K562 (cell line): ENCODE measurements at regions not wholly inside any gene's neighbourhood (a gene's known extent, or its start where the extent isn't known, plus 50 kb on each side); places are given as distances from the start of the nearest gene placed in this dataset.

Experiments used
- ATAC-seq: fragments of 200-7000 bp; cut with Tn5 transposase; 3 replicates; pipeline ENCODE4 v1.9.1; 2020; ENCODE audit warnings: moderate library complexity
- BruUV-seq: library from RNA; stranded (reverse); fragments of 400-500 nt; replicated peaks from 2 replicates; lab custom pipeline; 2021; lab: Mats Ljungman, UMichigan
- CTCF ChIA-PET: fragments of 300-600 bp; formaldehyde crosslinking; extraction: SDS; loops from one replicate; lab custom pipeline; 2021; ENCODE audit warnings: low intra/inter-chr PET ratio; lab: Yijun Ruan, JAX
- POLR2A ChIA-PET: fragments of 300-600, 350-650 bp; sonication (Branson Sonifier 250); formaldehyde crosslinking; extraction: SDS; loops from one replicate; lab custom pipeline; 2021; ENCODE audit warnings: antibody characterized with exemption, inconsistent platforms; lab: Yijun Ruan, JAX
- DNase-seq, 4 experiments: peaks; one replicate each; pipeline versions ENCODE4 v3.0.0 to v3.0.0-alpha.2; 2011 to 2018; ENCODE audit warnings: low spot score in 3 of 4, mixed read lengths in 3 of 4; ENCODE audit errors: extremely low read depth in 1 of 4
- FAIRE-seq: peaks from 2 replicates; lab custom pipeline; 2011; peaks lifted over from hg19 to GRCh38; lab: Jason Lieb, UNC
- H2AFZ ChIP-seq: 2 replicates; pipeline ENCODE4 v1.6.0; 2011; ENCODE audit warnings: low read depth, low read length, control low read depth, inconsistent platforms
- H3K27ac ChIP-seq: fragments of 200-600 bp; 3 replicates; pipeline ENCODE4 v1.8.0; 2011; ENCODE audit warnings: low read depth, mild to moderate bottlenecking, control low read depth, inconsistent platforms, low read length, moderate library complexity, mixed read lengths; ENCODE audit errors: extremely low read depth
- H3K27me3 ChIP-seq, 2 experiments: fragments of 300-600 bp in 1 of 2; 2 replicates in 1 of 2; 3 replicates in 1 of 2; pipeline versions ENCODE4 v1.6.0 to v1.8.0; 2011; ENCODE audit warnings: inconsistent platforms in 2 of 2, low read length in 2 of 2, mild to moderate bottlenecking in 1 of 2, mixed read lengths in 1 of 2, moderate library complexity in 1 of 2; ENCODE audit not compliant: control insufficient read depth in 2 of 2, insufficient read depth in 2 of 2
- H3K36me3 ChIP-seq: fragments of 300-600 bp; 3 replicates; pipeline ENCODE4 v1.8.0; 2011; ENCODE audit warnings: mild to moderate bottlenecking, low read length, inconsistent platforms; ENCODE audit not compliant: control insufficient read depth, insufficient read depth
- H3K4me1 ChIP-seq, 2 experiments: fragments of 200-600 bp in 1 of 2; replicated peaks in 1 of 2; 2 replicates in 1 of 2; 3 replicates in 1 of 2; pipeline versions ENCODE4 v1.5.1 to v1.8.0; 2011; ENCODE audit warnings: inconsistent platforms in 2 of 2, low read length in 2 of 2, mild to moderate bottlenecking in 1 of 2, mixed read lengths in 1 of 2, moderate library complexity in 1 of 2; ENCODE audit not compliant: control insufficient read depth in 2 of 2, insufficient read depth in 2 of 2
- H3K4me2 ChIP-seq: 2 replicates; pipeline ENCODE4 v1.6.1; 2011; ENCODE audit warnings: low read length, control low read depth, inconsistent platforms, mixed read lengths; ENCODE audit not compliant: insufficient read depth
- H3K4me3 ChIP-seq: fragments of 200-600 bp; sonication (generic), shearing (Covaris generic); 2 replicates; pipeline ENCODE4 v1.5.1; 2016; ENCODE audit warnings: control low read depth, inconsistent platforms
- H3K79me2 ChIP-seq: fragments of 200-600 bp; 3 replicates; pipeline ENCODE4 v1.8.0; 2011; ENCODE audit warnings: low read length, inconsistent platforms; ENCODE audit not compliant: control insufficient read depth, insufficient read depth
- H3K9ac ChIP-seq, 2 experiments: 2 replicates each; pipeline versions ENCODE4 v1.6.0 to v1.6.1; 2011; ENCODE audit warnings: low read depth in 2 of 2, low read length in 2 of 2, control low read depth in 1 of 2, inconsistent platforms in 1 of 2, mild to moderate bottlenecking in 1 of 2, mixed read lengths in 1 of 2; ENCODE audit not compliant: insufficient read depth in 1 of 2
- H3K9me1 ChIP-seq: one replicate; pipeline ENCODE4 v1.6.0; 2011; ENCODE audit warnings: inconsistent platforms, mild to moderate bottlenecking, low read length, moderate library complexity; ENCODE audit not compliant: control insufficient read depth, insufficient read depth
- H3K9me3 ChIP-seq: replicated peaks from 2 replicates; pipeline ENCODE4 v1.5.1; 2011; ENCODE audit warnings: low read depth, low read length, inconsistent platforms; ENCODE audit not compliant: control insufficient read depth, insufficient read depth
- H4K20me1 ChIP-seq: replicated peaks from 2 replicates; pipeline ENCODE4 v1.6.1; 2011; ENCODE audit warnings: low read length, inconsistent platforms, mixed read lengths; ENCODE audit not compliant: control insufficient read depth, insufficient read depth
- ARID1B ChIP-seq: fragments of 450-650 bp; IDR thresholded peaks from 2 replicates; pipeline ENCODE4 v1.6.1; 2016; ENCODE audit warnings: antibody characterized with exemption, mild to moderate bottlenecking, inconsistent platforms
- CTCF ChIP-seq, 3 experiments: IDR thresholded peaks in 2 of 3; conservative IDR thresholded peaks in 1 of 3; 2 replicates each; pipeline ENCODE4 v1.5.1; 2011 to 2012; ENCODE audit warnings: low read length in 3 of 3, mild to moderate bottlenecking in 3 of 3, control low read depth in 2 of 3, improper control_type of control experiment in 1 of 3, inconsistent platforms in 1 of 3, low read depth in 1 of 3, mixed read lengths in 1 of 3, moderate library complexity in 1 of 3; ENCODE audit not compliant: insufficient read depth in 2 of 3
- DIDO1 ChIP-seq: fragments of 450-650 bp; IDR thresholded peaks from 2 replicates; pipeline ENCODE4 v1.6.1; 2016; ENCODE audit warnings: low read depth, missing biosample characterization, missing genetic modification characterization
- DPF2 ChIP-seq: fragments of 450-650 bp; IDR thresholded peaks from 2 replicates; pipeline ENCODE4 v1.6.1; 2016
- ERF ChIP-seq: fragments of 450-650 bp; formaldehyde crosslinking; IDR thresholded peaks from 2 replicates; pipeline ENCODE4 v1.4.0; 2020; ENCODE audit warnings: mild to moderate bottlenecking, mixed read lengths
- ESRRB ChIP-seq: fragments of 250-450 bp; sonication (Bioruptor Pico); IDR thresholded peaks from 2 replicates; pipeline ENCODE4 v1.5.0; 2020; ENCODE audit warnings: mild to moderate bottlenecking, moderate library complexity, borderline replicate concordance
- EZH2 ChIP-seq: IDR thresholded peaks from 2 replicates; pipeline ENCODE4 v1.6.1; 2012; ENCODE audit warnings: low read depth, mild to moderate bottlenecking, inconsistent platforms, low read length, borderline replicate concordance
- FOXA1 ChIP-seq: fragments of 450-650 bp; IDR thresholded peaks from 2 replicates; pipeline ENCODE4 v1.6.1; 2016; ENCODE audit warnings: mild to moderate bottlenecking, borderline replicate concordance
- FOXK1 ChIP-seq: sonication (generic); formaldehyde crosslinking; IDR thresholded peaks from 2 replicates; pipeline ENCODE4 v1.8.0; 2022; ENCODE audit warnings: missing genetic modification reagents, mild to moderate bottlenecking, borderline replicate concordance
- HES1 ChIP-seq: fragments of 450-650 bp; IDR thresholded peaks from 2 replicates; pipeline ENCODE4 v1.6.1; 2016; ENCODE audit warnings: low read depth, mild to moderate bottlenecking, moderate library complexity
- KLF13 ChIP-seq: fragments of 450-650 bp; IDR thresholded peaks from 2 replicates; pipeline ENCODE4 v1.6.1; 2016; ENCODE audit warnings: missing genetic modification characterization, low read depth, mild to moderate bottlenecking, missing compliant biosample characterization, moderate library complexity, borderline replicate concordance
- MEF2A ChIP-seq: IDR thresholded peaks from 2 replicates; pipeline ENCODE4 v1.6.1; 2011; ENCODE audit warnings: low read depth, mild to moderate bottlenecking, low read length, moderate library complexity; ENCODE audit not compliant: control insufficient read depth
- PTBP1 ChIP-seq: fragments of 200-400 bp; formaldehyde crosslinking; IDR thresholded peaks from 2 replicates; pipeline ENCODE4 v1.6.1; 2017; ENCODE audit warnings: low read depth, low read length
- TAF1 ChIP-seq: IDR thresholded peaks from 2 replicates; pipeline ENCODE4 v1.6.1; 2011; ENCODE audit warnings: mild to moderate bottlenecking, low read length, moderate library complexity; ENCODE audit not compliant: insufficient read depth, control insufficient read depth, severe bottlenecking; ENCODE audit errors: extremely low read depth
- ZNF175 ChIP-seq: fragments of 200-800 bp; sonication (Bioruptor generic); IDR thresholded peaks from 2 replicates; pipeline ENCODE4 v1.6.1; 2016; ENCODE audit warnings: low read depth, mild to moderate bottlenecking, missing genetic modification characterization, missing compliant biosample characterization
- ZNF232 ChIP-seq: sonication (generic); formaldehyde crosslinking; IDR thresholded peaks from 2 replicates; pipeline ENCODE4 v1.8.0; 2022; ENCODE audit warnings: mild to moderate bottlenecking, missing genetic modification reagents
- ZNF384 ChIP-seq: IDR thresholded peaks from 2 replicates; pipeline ENCODE4 v1.6.1; 2012; ENCODE audit warnings: low read depth, low read length, improper control_type of control experiment
- ZNF668 ChIP-seq: fragments of 250-450 bp; sonication (Bioruptor Pico); IDR thresholded peaks from 2 replicates; pipeline ENCODE4 v1.8.0; 2022; ENCODE audit warnings: mild to moderate bottlenecking, inconsistent platforms
- WGBS: fragments of 100-300 bp; shearing (Covaris generic); methylation state at CpG from one replicate; pipeline ENCODE4 v1.1.6; 2016; ENCODE audit warnings: low coverage, mixed read lengths; ENCODE audit not compliant: insufficient coverage; ENCODE audit errors: missing lambda C conversion rate; 5-methylcytosine and 5-hydroxymethylcytosine counted together
- in situ Hi-C: fragments of 300-500 bp; cut with MboI; formaldehyde crosslinking; loops from 4 replicates; pipeline ENCODE4 v1.15.0; 2018; ENCODE audit warnings: inconsistent platforms, mixed read lengths
- intact Hi-C: fragments of 100-400 bp; cut with micrococcal nuclease; formaldehyde crosslinking; loops from 2 replicates; pipeline ENCODE4 v1.14.2; 2022

- WGBS, result 2% methylated on average over 8 of the region's 8 CpGs
- no TSS peak for BruUV-seq
These were observed 213.5 kb downstream of the BCL11B start for GRCh38 chr14:99058542-99058941.

More at GRCh38 chr14:99058542-99058941, 213.5 kb downstream of the BCL11B start:
- in situ Hi-C loops (no loop called here), intact Hi-C loops (no loop called here)
- H3K27ac ChIP-seq, result no peak overlapping the region
- H2AFZ ChIP-seq, result no peak overlapping the region
- H3K79me2 ChIP-seq, result no peaks in the 10 kb centered on the region
- no peaks in the 10 kb centered on the region for H3K36me3 ChIP-seq
- H3K9ac ChIP-seq, result no peak overlapping the region
- CTCF ChIA-PET, result no interaction called here
- POLR2A ChIA-PET, result interaction anchor here (0.6 kb wide), 1 partner anchor 25 kb away, joined by 4 read pairs; no protein-coding TSS in a partner anchor
- ATAC-seq, result no peak
- no peak overlapping the region for H3K4me3 ChIP-seq
- no peak for FAIRE-seq
- no peaks in the 10 kb centered on the region for H4K20me1 ChIP-seq
- TF ChIP-seq MEF2A (no peak), ERF (CRISPR knock-in tag) (no peak), ZNF232 (CRISPR knock-in tag) (no peak), ARID1B (no peak), DPF2 (no peak), ESRRB (CRISPR knock-in tag) (no peak), ZNF668 (CRISPR knock-in tag) (no peak), HES1 (no peak), TAF1 (no peak), FOXA1 (no peak), ZNF175 (CRISPR knock-in tag) (no peak), FOXK1 (CRISPR knock-in tag) (no peak), ZNF384 (no peak), PTBP1 (no peak), KLF13 (tag) (no peak), DIDO1 (tag) (no peak), EZH2 (no peak), CTCF (IDR thresholded peaks at IDR 0.05 in 2 of 3, conservative IDR thresholded peaks at IDR 0.05 in 1 of 3; ENCODE audit: insufficient read depth in 2 of 3, low read depth in 1 of 3, low read length in 3 of 3) (no peak)
- DNase-seq, result no peak
- H3K9me1 ChIP-seq, result no peaks in the 10 kb centered on the region
- H3K9me3 ChIP-seq, result no peaks in the 10 kb centered on the region
- H3K27me3 ChIP-seq, result peaks cover 0 to 5% of the 10 kb centered on the region in 2 experiments; a peak in 1 of 5 replicates
- H3K4me1 ChIP-seq, result no peaks in the 10 kb centered on the region
- H3K4me2 ChIP-seq, result no peak overlapping the region
